ENCODE measurements at regions not wholly inside any gene's neighbourhood (a gene's known extent, or its start where the extent isn't known, plus 50 kb on each side); places are given as distances from the start of the nearest gene placed in this dataset.

DNA sequence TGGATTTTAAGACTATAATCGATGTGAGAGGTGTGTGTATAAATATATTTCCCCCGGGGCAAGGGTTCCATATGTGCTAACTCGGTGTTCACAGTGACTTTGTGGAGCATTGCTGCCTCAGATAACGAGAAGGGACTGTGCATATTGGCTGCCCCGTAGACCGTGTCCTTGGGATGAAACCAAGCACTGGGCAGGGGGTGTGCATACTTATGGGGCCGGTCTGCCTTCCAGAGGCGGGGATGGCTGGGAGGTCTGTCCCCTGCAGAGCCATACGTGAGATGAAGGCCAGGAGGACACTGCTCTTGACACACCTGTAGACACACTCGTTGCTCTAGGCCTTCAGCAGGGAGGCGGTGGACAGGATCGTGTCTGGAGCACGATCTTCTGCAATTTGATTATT, 56.0 kb upstream of the ZNF354A start:
- ChIA-PET CTCF (no interaction called here), RAD21 (ENCODE audit: low non-redundant PET in 1 of 2, low total read pairs in 2 of 2, uncharacterized antibody in 2 of 2, unreplicated experiment in 2 of 2) (no interaction called here), POLR2A (no interaction called here)
- H4K20me1 ChIP-seq (ENCODE audit: insufficient read depth), result no peaks in the 10 kb centered on the region
- H3K27me3 ChIP-seq (ENCODE audit: insufficient read depth, low read length), result no peaks in the 10 kb centered on the region
- H3K9me3 ChIP-seq (ENCODE audit: control insufficient read depth in 1 of 2, insufficient read depth in 1 of 2, low read depth in 1 of 2, low read length in 2 of 2), result no peaks in the 10 kb centered on the region
- DNase-seq (ENCODE audit: low read depth, low spot score) (no peak), ATAC-seq (no peak)
- no peak overlapping the region for H3K27ac ChIP-seq (ENCODE audit: low read depth, low read length)
- BruUV-seq (replicated peaks), result no TSS peak
- peaks cover 0 to 14% of the 10 kb centered on the region in 2 experiments; a peak in 1 of 4 replicates for H3K4me1 ChIP-seq (ENCODE audit: control insufficient read depth in 1 of 2, insufficient read depth in 2 of 2, low read length in 2 of 2)
- TF ChIP-seq POLR2A (IDR thresholded peaks at IDR 0.05; ENCODE audit: borderline replicate concordance, extremely low read depth, insufficient read depth, insufficient read length) (no peak), SRF (IDR thresholded peaks at IDR 0.05; ENCODE audit: low read depth) (no peak), JUND (IDR thresholded peaks at IDR 0.05) (no peak), EGR1 (IDR thresholded peaks at IDR 0.05; ENCODE audit: low read depth) (no peak), FOSL1 (IDR thresholded peaks at IDR 0.05; ENCODE audit: low read depth) (no peak), ZFX (IDR thresholded peaks at IDR 0.05) (no peak), CEBPB (IDR thresholded peaks at IDR 0.05; ENCODE audit: low read depth) (no peak), SIN3A (IDR thresholded peaks at IDR 0.05; ENCODE audit: low read depth) (no peak), RAD21 (IDR thresholded peaks at IDR 0.05; ENCODE audit: low read depth) (no peak), CBX3 (IDR thresholded peaks at IDR 0.05; ENCODE audit: low read depth) (no peak), POLR2AphosphoS5 (IDR thresholded peaks at IDR 0.05; ENCODE audit: low read depth, low read length) (no peak), ELF1 (IDR thresholded peaks at IDR 0.05; ENCODE audit: borderline replicate concordance, low read depth) (no peak), TCF7L2 (IDR thresholded peaks at IDR 0.05; ENCODE audit: borderline replicate concordance, extremely low read depth, insufficient read depth, insufficient read length) (no peak), ZNF274 (IDR thresholded peaks at IDR 0.05; ENCODE audit: low read depth, low read length) (no peak)
- TF ChIP-seq, protein P1, sequence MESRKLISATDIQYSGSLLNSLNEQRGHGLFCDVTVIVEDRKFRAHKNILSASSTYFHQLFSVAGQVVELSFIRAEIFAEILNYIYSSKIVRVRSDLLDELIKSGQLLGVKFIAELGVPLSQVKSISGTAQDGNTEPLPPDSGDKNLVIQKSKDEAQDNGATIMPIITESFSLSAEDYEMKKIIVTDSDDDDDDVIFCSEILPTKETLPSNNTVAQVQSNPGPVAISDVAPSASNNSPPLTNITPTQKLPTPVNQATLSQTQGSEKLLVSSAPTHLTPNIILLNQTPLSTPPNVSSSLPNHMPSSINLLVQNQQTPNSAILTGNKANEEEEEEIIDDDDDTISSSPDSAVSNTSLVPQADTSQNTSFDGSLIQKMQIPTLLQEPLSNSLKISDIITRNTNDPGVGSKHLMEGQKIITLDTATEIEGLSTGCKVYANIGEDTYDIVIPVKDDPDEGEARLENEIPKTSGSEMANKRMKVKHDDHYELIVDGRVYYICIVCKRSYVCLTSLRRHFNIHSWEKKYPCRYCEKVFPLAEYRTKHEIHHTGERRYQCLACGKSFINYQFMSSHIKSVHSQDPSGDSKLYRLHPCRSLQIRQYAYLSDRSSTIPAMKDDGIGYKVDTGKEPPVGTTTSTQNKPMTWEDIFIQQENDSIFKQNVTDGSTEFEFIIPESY (IDR thresholded peaks at IDR 0.05; ENCODE audit: extremely low read depth, insufficient replicate concordance, low read length), result no peak
- TF ChIP-seq, protein P2, sequence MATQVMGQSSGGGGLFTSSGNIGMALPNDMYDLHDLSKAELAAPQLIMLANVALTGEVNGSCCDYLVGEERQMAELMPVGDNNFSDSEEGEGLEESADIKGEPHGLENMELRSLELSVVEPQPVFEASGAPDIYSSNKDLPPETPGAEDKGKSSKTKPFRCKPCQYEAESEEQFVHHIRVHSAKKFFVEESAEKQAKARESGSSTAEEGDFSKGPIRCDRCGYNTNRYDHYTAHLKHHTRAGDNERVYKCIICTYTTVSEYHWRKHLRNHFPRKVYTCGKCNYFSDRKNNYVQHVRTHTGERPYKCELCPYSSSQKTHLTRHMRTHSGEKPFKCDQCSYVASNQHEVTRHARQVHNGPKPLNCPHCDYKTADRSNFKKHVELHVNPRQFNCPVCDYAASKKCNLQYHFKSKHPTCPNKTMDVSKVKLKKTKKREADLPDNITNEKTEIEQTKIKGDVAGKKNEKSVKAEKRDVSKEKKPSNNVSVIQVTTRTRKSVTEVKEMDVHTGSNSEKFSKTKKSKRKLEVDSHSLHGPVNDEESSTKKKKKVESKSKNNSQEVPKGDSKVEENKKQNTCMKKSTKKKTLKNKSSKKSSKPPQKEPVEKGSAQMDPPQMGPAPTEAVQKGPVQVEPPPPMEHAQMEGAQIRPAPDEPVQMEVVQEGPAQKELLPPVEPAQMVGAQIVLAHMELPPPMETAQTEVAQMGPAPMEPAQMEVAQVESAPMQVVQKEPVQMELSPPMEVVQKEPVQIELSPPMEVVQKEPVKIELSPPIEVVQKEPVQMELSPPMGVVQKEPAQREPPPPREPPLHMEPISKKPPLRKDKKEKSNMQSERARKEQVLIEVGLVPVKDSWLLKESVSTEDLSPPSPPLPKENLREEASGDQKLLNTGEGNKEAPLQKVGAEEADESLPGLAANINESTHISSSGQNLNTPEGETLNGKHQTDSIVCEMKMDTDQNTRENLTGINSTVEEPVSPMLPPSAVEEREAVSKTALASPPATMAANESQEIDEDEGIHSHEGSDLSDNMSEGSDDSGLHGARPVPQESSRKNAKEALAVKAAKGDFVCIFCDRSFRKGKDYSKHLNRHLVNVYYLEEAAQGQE (IDR thresholded peaks at IDR 0.05; ENCODE audit: low read depth), result no peak
- TF ChIP-seq, protein P3, sequence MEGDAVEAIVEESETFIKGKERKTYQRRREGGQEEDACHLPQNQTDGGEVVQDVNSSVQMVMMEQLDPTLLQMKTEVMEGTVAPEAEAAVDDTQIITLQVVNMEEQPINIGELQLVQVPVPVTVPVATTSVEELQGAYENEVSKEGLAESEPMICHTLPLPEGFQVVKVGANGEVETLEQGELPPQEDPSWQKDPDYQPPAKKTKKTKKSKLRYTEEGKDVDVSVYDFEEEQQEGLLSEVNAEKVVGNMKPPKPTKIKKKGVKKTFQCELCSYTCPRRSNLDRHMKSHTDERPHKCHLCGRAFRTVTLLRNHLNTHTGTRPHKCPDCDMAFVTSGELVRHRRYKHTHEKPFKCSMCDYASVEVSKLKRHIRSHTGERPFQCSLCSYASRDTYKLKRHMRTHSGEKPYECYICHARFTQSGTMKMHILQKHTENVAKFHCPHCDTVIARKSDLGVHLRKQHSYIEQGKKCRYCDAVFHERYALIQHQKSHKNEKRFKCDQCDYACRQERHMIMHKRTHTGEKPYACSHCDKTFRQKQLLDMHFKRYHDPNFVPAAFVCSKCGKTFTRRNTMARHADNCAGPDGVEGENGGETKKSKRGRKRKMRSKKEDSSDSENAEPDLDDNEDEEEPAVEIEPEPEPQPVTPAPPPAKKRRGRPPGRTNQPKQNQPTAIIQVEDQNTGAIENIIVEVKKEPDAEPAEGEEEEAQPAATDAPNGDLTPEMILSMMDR (IDR thresholded peaks at IDR 0.05 in 2 of 3, conservative IDR thresholded peaks at IDR 0.05 in 1 of 3; ENCODE audit: borderline replicate concordance in 1 of 3, insufficient read depth in 1 of 3, low read depth in 2 of 3, low read length in 2 of 3), result no peak
- TF ChIP-seq, protein P4, sequence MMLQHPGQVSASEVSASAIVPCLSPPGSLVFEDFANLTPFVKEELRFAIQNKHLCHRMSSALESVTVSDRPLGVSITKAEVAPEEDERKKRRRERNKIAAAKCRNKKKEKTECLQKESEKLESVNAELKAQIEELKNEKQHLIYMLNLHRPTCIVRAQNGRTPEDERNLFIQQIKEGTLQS (IDR thresholded peaks at IDR 0.05), result no peak
- no peaks in the 10 kb centered on the region for H3K36me3 ChIP-seq (ENCODE audit: control insufficient read depth in 1 of 2, insufficient read depth in 2 of 2, low read length in 2 of 2)
- H3K79me2 ChIP-seq (ENCODE audit: insufficient read depth, low read length), result 0 out of 2 replicates have a peak, but pooled peaks cover 2% of the 10 kb centered on the region
- no peak overlapping the region for H3K9ac ChIP-seq (ENCODE audit: low read length)
- no peaks in the 10 kb centered on the region for H3K9me2 ChIP-seq (ENCODE audit: insufficient read depth)
- no peak overlapping the region for H3K4me3 ChIP-seq (replicated peaks in 1 of 2; ENCODE audit: low read depth in 1 of 2, low read length in 2 of 2)
- no peak overlapping the region for H2AFZ ChIP-seq (ENCODE audit: low read depth, low read length, poor library complexity, severe bottlenecking)
- intact Hi-C loops (cut with micrococcal nuclease), result no loop called here
- no peak overlapping the region for H3K4me2 ChIP-seq (ENCODE audit: low read length)

All from HCT116 (cell line).